ENCODE measurements at regions not wholly inside any gene's neighbourhood (a gene's known extent, or its start where the extent isn't known, plus 50 kb on each side); places are given as distances from the start of the nearest gene placed in this dataset.

GRCh38 chr2:226184940-226185615, 614.5 kb downstream of the IRS1 start:
- DNase-seq (peak in 2 of 5 donors; percentile 19 to 23), ATAC-seq (peak in 3 of 4 donors; percentile 73 to 81 (median 77))
- intact Hi-C loops (cut with DNase I) = loop anchor here in 1 of 10 donors (2.0 kb wide), 1 partner anchor 46 kb away; no protein-coding TSS in a partner anchor
- Histone ChIP-seq H3K4me3 (no peak overlapping the region), H3K9me3 (peaks cover 0 to 8% (median 0%) of the 10 kb centered on the region in 12 donors), H3K27me3 (no peaks in the 10 kb centered on the region), H3K4me1 (peaks cover 0 to 11% (median 0%) of the 10 kb centered on the region in 12 donors), H3K36me3 (no peaks in the 10 kb centered on the region), H3K27ac (peak overlapping the region in 8 of 12 donors; percentile 9 to 61 (median 42))
- no peak for TF ChIP-seq POLR2A (IDR thresholded peaks at IDR 0.05)
- TF ChIP-seq CTCF (IDR thresholded peaks at IDR 0.05) = no peak
- WGBS, 4 donors = 42 to 63% (median 55%) methylated on average over 6 of the region's 6 CpGs

GRCh38 chr2:226184540-226184939, 615.1 kb downstream of the IRS1 start:
- 50 to 67% (median 56%) methylated on average over 2 of the region's 2 CpGs for WGBS, 4 donors
- DNase-seq = no peak
- H3K27ac ChIP-seq = peak overlapping the region in 3 of 12 donors; percentile 52 to 61 (median 58)
- intact Hi-C loops (cut with DNase I) = loop anchor here in 1 of 10 donors (2.0 kb wide), 1 partner anchor 46 kb away; no protein-coding TSS in a partner anchor
- peaks cover 0 to 11% (median 0%) of the 10 kb centered on the region in 12 donors for H3K4me1 ChIP-seq
- no peaks in the 10 kb centered on the region for H3K36me3 ChIP-seq
- no peaks in the 10 kb centered on the region for H3K27me3 ChIP-seq
- no peak for TF ChIP-seq CTCF (IDR thresholded peaks at IDR 0.05)
- no peak for TF ChIP-seq POLR2A (IDR thresholded peaks at IDR 0.05)
- no peak overlapping the region for H3K4me3 ChIP-seq
- H3K9me3 ChIP-seq = peaks cover 0 to 12% (median 0%) of the 10 kb centered on the region in 12 donors
- ATAC-seq = no peak

- H3K4me3 ChIP-seq = no peak overlapping the region
- no peak for DNase-seq
- TF ChIP-seq CTCF (IDR thresholded peaks at IDR 0.05) = no peak
- no peak for TF ChIP-seq POLR2A (IDR thresholded peaks at IDR 0.05)
- ATAC-seq = no peak
- intact Hi-C loops (cut with DNase I) = no loop called here
- peaks cover 0 to 21% (median 3%) of the 10 kb centered on the region in 12 donors for H3K9me3 ChIP-seq
- H3K4me1 ChIP-seq = peaks cover 0 to 11% (median 0%) of the 10 kb centered on the region in 12 donors
- WGBS, 4 donors = 63 to 77% (median 69%) methylated on average over 3 of the region's 3 CpGs
- H3K36me3 ChIP-seq = no peaks in the 10 kb centered on the region
- no peak overlapping the region for H3K27ac ChIP-seq
- no peaks in the 10 kb centered on the region for H3K27me3 ChIP-seq
Measured at GRCh38 chr2:226183550-226183949, 616.1 kb downstream of the IRS1 start.

- intact Hi-C loops (cut with DNase I) = no loop called here
- H3K4me3 ChIP-seq = no peak overlapping the region
- no peaks in the 10 kb centered on the region for H3K27me3 ChIP-seq
- DNase-seq (no peak), ATAC-seq (no peak)
- peaks cover 0 to 11% (median 0%) of the 10 kb centered on the region in 12 donors for H3K4me1 ChIP-seq
- H3K36me3 ChIP-seq = no peaks in the 10 kb centered on the region
- TF ChIP-seq CTCF (IDR thresholded peaks at IDR 0.05) (no peak), POLR2A (IDR thresholded peaks at IDR 0.05) (no peak)
- 37 to 47% (median 39%) methylated on average over 2 of the region's 2 CpGs for WGBS, 4 donors
- peaks cover 0 to 26% (median 5%) of the 10 kb centered on the region in 12 donors for H3K9me3 ChIP-seq
- H3K27ac ChIP-seq = no peak overlapping the region
Measured at GRCh38 chr2:226183033-226183432, 616.6 kb downstream of the IRS1 start.

All from heart left ventricle (tissue), 16 donors.